H1 (cell line): ENCODE measurements at regions not wholly inside any gene's neighbourhood (a gene's known extent, or its start where the extent isn't known, plus 50 kb on each side); places are given as distances from the start of the nearest gene placed in this dataset.
A peak's percentile ranks its signal among the peaks of the same experiment; 100 is the strongest.

ENCODE experiments used
- CTCF ChIA-PET: fragments of 300-600 bp; sonication (Branson Sonifier 250); formaldehyde crosslinking; loops from one replicate; lab custom pipeline; 2021; ENCODE audit not compliant: partially characterized antibody; lab: Charles Lee
- POLR2A ChIA-PET: fragments of 300-600 bp; sonication (Branson Sonifier 250); formaldehyde crosslinking; loops from one replicate; lab custom pipeline; 2021; ENCODE audit warnings: inconsistent platforms; ENCODE audit not compliant: partially characterized antibody; lab: Charles Lee
- DNase-seq, 2 experiments: peaks; one replicate each; pipeline versions ENCODE4 v3.0.0 to v3.0.0-alpha.2; 2010 to 2022; ENCODE audit warnings: low spot score in 2 of 2, low read depth in 1 of 2, mixed read lengths in 1 of 2
- FAIRE-seq: peaks from 2 replicates; lab custom pipeline; 2011; peaks lifted over from hg19 to GRCh38; lab: Jason Lieb, UNC
- H2AFZ ChIP-seq: 2 replicates; pipeline ENCODE4 v1.8.1; 2012; ENCODE audit warnings: low read length, inconsistent platforms
- H2AK5ac ChIP-seq: 2 replicates; pipeline ENCODE4 v1.6.1; 2013; ENCODE audit warnings: low read depth, low read length
- H2BK120ac ChIP-seq: replicated peaks from 2 replicates; pipeline ENCODE3; 2013; ENCODE audit warnings: low read depth, low read length, inconsistent platforms
- H2BK12ac ChIP-seq: 2 replicates; pipeline ENCODE4 v1.6.1; 2013; ENCODE audit warnings: low read depth, low read length
- H2BK15ac ChIP-seq: 2 replicates; pipeline ENCODE4 v1.6.1; 2013; ENCODE audit warnings: low read length
- H2BK20ac ChIP-seq: 2 replicates; pipeline ENCODE4 v1.6.1; 2013; ENCODE audit warnings: low read length
- H2BK5ac ChIP-seq: 2 replicates; pipeline ENCODE4 v1.6.1; 2013; ENCODE audit warnings: low read depth, low read length
- H3K14ac ChIP-seq: 2 replicates; pipeline ENCODE4 v1.6.1; 2013; ENCODE audit warnings: inconsistent platforms; ENCODE audit not compliant: insufficient read length
- H3K18ac ChIP-seq: 2 replicates; pipeline ENCODE4 v1.6.1; 2013; ENCODE audit warnings: low read length; ENCODE audit errors: extremely low read depth
- H3K23ac ChIP-seq: 2 replicates; pipeline ENCODE4 v1.6.1; 2013; ENCODE audit warnings: inconsistent platforms; ENCODE audit not compliant: insufficient read length
- H3K23me2 ChIP-seq: 2 replicates; pipeline ENCODE4 v1.6.1; 2013; ENCODE audit warnings: low read depth, low read length
- H3K27ac ChIP-seq: 2 replicates; pipeline ENCODE4 v1.6.1; 2011; ENCODE audit warnings: low read depth, low read length, inconsistent platforms
- H3K27me3 ChIP-seq, 4 experiments: replicated peaks in 1 of 4; 1 replicate in 1 of 4; 2 replicates in 3 of 4; pipeline versions ENCODE4 v1.6.1 to v1.8.1; 2011 to 2013; ENCODE audit warnings: low read length in 3 of 4, mild to moderate bottlenecking in 3 of 4, inconsistent platforms in 2 of 4, mixed read lengths in 2 of 4, moderate library complexity in 1 of 4; ENCODE audit not compliant: control insufficient read depth in 3 of 4, insufficient read depth in 3 of 4; ENCODE audit errors: extremely low read depth in 1 of 4
- H3K36me3 ChIP-seq, 4 experiments: 2 replicates each; pipeline versions ENCODE4 v1.6.1 to v1.8.1; 2011 to 2013; ENCODE audit warnings: mild to moderate bottlenecking in 4 of 4, low read length in 3 of 4, moderate library complexity in 2 of 4, control low read depth in 1 of 4, inconsistent platforms in 1 of 4; ENCODE audit not compliant: insufficient read depth in 4 of 4, control insufficient read depth in 2 of 4
- H3K4ac ChIP-seq: replicated peaks from 2 replicates; pipeline ENCODE3; 2013; ENCODE audit warnings: low read length, low read depth, mixed read lengths, inconsistent platforms; ENCODE audit not compliant: insufficient read length
- H3K4me1 ChIP-seq, 4 experiments: replicated peaks in 1 of 4; 1 replicate in 1 of 4; 2 replicates in 3 of 4; pipeline versions ENCODE4 v1.6.1 to v1.8.1; 2011 to 2013; ENCODE audit warnings: low read length in 3 of 4, inconsistent platforms in 2 of 4, mixed read lengths in 1 of 4; ENCODE audit not compliant: insufficient read depth in 4 of 4, control insufficient read depth in 3 of 4
- H3K4me2 ChIP-seq, 2 experiments: 2 replicates each; pipeline versions ENCODE4 v1.6.1 to v1.8.1; 2011 to 2013; ENCODE audit warnings: low read depth in 2 of 2, low read length in 2 of 2, control low read depth in 1 of 2, inconsistent platforms in 1 of 2, mild to moderate bottlenecking in 1 of 2; ENCODE audit not compliant: insufficient read depth in 1 of 2
- H3K4me3 ChIP-seq, 4 experiments: fragments of 200-600, 300-600 bp in 1 of 4; sonication (generic), shearing (Covaris generic), sonication (Bioruptor Twin) in 1 of 4; 2 replicates each; pipeline versions ENCODE4 v1.5.1 to v1.8.1; 2011 to 2016; ENCODE audit warnings: low read length in 4 of 4, low read depth in 3 of 4, control low read depth in 2 of 4, inconsistent platforms in 2 of 4, mild to moderate bottlenecking in 2 of 4, mixed read lengths in 1 of 4, moderate library complexity in 1 of 4; ENCODE audit not compliant: insufficient read depth in 2 of 4; ENCODE audit errors: extremely low read depth in 1 of 4
- H3K56ac ChIP-seq: replicated peaks from 2 replicates; pipeline ENCODE3; 2013; ENCODE audit warnings: low read depth, mild to moderate bottlenecking, mixed read lengths, low read length, inconsistent platforms; ENCODE audit not compliant: insufficient read length
- H3K79me1 ChIP-seq: 2 replicates; pipeline ENCODE4 v1.6.1; 2013; ENCODE audit warnings: low read depth, low read length, control low read depth
- H3K79me2 ChIP-seq, 2 experiments: 2 replicates each; pipeline versions ENCODE4 v1.6.1 to v1.8.1; 2012 to 2013; ENCODE audit warnings: low read length in 2 of 2, mild to moderate bottlenecking in 2 of 2, inconsistent platforms in 1 of 2; ENCODE audit not compliant: insufficient read depth in 2 of 2, control insufficient read depth in 1 of 2
- H3K9ac ChIP-seq, 4 experiments: replicated peaks in 1 of 4; 1 replicate in 1 of 4; 2 replicates in 3 of 4; pipeline versions ENCODE4 v1.6.1 to v1.8.1; 2011 to 2013; ENCODE audit warnings: low read depth in 3 of 4, low read length in 3 of 4, control low read depth in 2 of 4, mild to moderate bottlenecking in 2 of 4, moderate library complexity in 2 of 4, inconsistent platforms in 1 of 4; ENCODE audit errors: extremely low read depth in 1 of 4
- H3K9me3 ChIP-seq, 2 experiments: 2 replicates each; pipeline versions ENCODE4 v1.6.1 to v1.8.1; 2012 to 2013; ENCODE audit warnings: mild to moderate bottlenecking in 2 of 2, moderate library complexity in 2 of 2, control low read depth in 1 of 2, inconsistent platforms in 1 of 2, low read depth in 1 of 2, low read length in 1 of 2, mixed read lengths in 1 of 2; ENCODE audit not compliant: insufficient read depth in 2 of 2
- H4K20me1 ChIP-seq, 2 experiments: replicated peaks in 1 of 2; 2 replicates each; pipeline versions ENCODE3 to v1.8.1; 2011 to 2013; ENCODE audit warnings: inconsistent platforms in 2 of 2, low read length in 2 of 2, mild to moderate bottlenecking in 1 of 2; ENCODE audit not compliant: insufficient read depth in 2 of 2, control insufficient read depth in 1 of 2
- H4K5ac ChIP-seq: 2 replicates; pipeline ENCODE4 v1.6.1; 2013; ENCODE audit warnings: low read length, low read depth, mixed read lengths, inconsistent platforms; ENCODE audit not compliant: insufficient read length
- H4K8ac ChIP-seq: 2 replicates; pipeline ENCODE4 v1.8.0; 2013; ENCODE audit warnings: mild to moderate bottlenecking, moderate library complexity, low read length, inconsistent platforms; ENCODE audit not compliant: insufficient read depth; ENCODE audit errors: extremely low read depth
- H4K91ac ChIP-seq: replicated peaks from 2 replicates; pipeline ENCODE3; 2013; ENCODE audit warnings: low read length, mixed read lengths, inconsistent platforms; ENCODE audit not compliant: insufficient read length
- CTCF ChIP-seq, 3 experiments: IDR thresholded peaks; 1 replicate in 2 of 3; 2 replicates in 1 of 3; pipeline versions ENCODE4 v1.5.1 to v1.6.1; 2011; ENCODE audit warnings: low read length in 3 of 3, mild to moderate bottlenecking in 3 of 3, inconsistent platforms in 2 of 3, low read depth in 1 of 3, moderate library complexity in 1 of 3; ENCODE audit not compliant: insufficient read depth in 1 of 3; ENCODE audit errors: control extremely low read depth in 1 of 3
- SIRT6 ChIP-seq: IDR thresholded peaks from one replicate; pipeline ENCODE4 v1.7.1; 2012; ENCODE audit warnings: low read length, inconsistent platforms
- TBP ChIP-seq: IDR thresholded peaks from 2 replicates; pipeline ENCODE4 v1.6.1; 2011; ENCODE audit warnings: low read depth, low read length, improper control_type of control experiment
- WGBS, 2 experiments: shearing (Covaris generic) in 1 of 2; methylation state at CpG; one replicate each; pipeline versions ENCODE4 v1.1.6 to v1.1.7; 2013 to 2015; ENCODE audit warnings: low lambda C conversion rate in 2 of 2, mixed read lengths in 2 of 2, inconsistent platforms in 1 of 2, low coverage in 1 of 2, missing lambda C conversion rate in 1 of 2; ENCODE audit not compliant: insufficient replicate concordance in 2 of 2, insufficient coverage in 1 of 2, insufficient read length in 1 of 2; ENCODE audit errors: extremely low coverage in 1 of 2, missing lambda C conversion rate in 1 of 2; 5-methylcytosine and 5-hydroxymethylcytosine counted together

- Histone ChIP-seq H3K36me3 (no peaks in the 10 kb centered on the region), H4K5ac (peak overlapping the region; percentile 52), H3K4me1 (peaks cover 0 to 4% (median 0%) of the 10 kb centered on the region in 4 experiments; a peak in 2 of 7 replicates), H3K79me1 (no peaks in the 10 kb centered on the region), H3K9me3 (no peaks in the 10 kb centered on the region), H3K4me2 (no peak overlapping the region), H2AFZ (no peak overlapping the region), H3K27ac (no peak overlapping the region), H2BK20ac (no peak overlapping the region), H3K9ac (no peak overlapping the region), H3K23ac (no peak overlapping the region), H3K4me3 (no peak overlapping the region), H4K20me1 (no peaks in the 10 kb centered on the region), H3K79me2 (no peaks in the 10 kb centered on the region), H4K8ac (no peak overlapping the region), H3K23me2 (no peaks in the 10 kb centered on the region), H2BK12ac (no peak overlapping the region), H2BK15ac (no peak overlapping the region), H3K27me3 (no peaks in the 10 kb centered on the region), H3K4ac (no peak overlapping the region), H2BK5ac (no peak overlapping the region), H2AK5ac (no peak overlapping the region), H4K91ac (no peak overlapping the region), H3K18ac (no peak overlapping the region), H2BK120ac (no peak overlapping the region), H3K56ac (no peak overlapping the region), H3K14ac (no peak overlapping the region)
- 50% methylated on average over 1 of the region's 1 CpG; no CpG with 5 or more reads in 1 of the 2 experiments for WGBS, 2 experiments
- POLR2A ChIA-PET = no interaction called here
- no peak for DNase-seq
- no peak for TF ChIP-seq CTCF (IDR thresholded peaks at IDR 0.05; ENCODE audit: control extremely low read depth in 1 of 3, insufficient read depth in 1 of 3, low read depth in 1 of 3, low read length in 3 of 3)
- TF ChIP-seq TBP = no peak
- no peak for TF ChIP-seq SIRT6
- no peak for FAIRE-seq
- CTCF ChIA-PET = interaction anchor here (0.6 to 3.0 kb wide), 10 partner anchors 12 to 1661 kb away, joined by 3 to 37 read pairs (median 8); no protein-coding TSS in a partner anchor
Measured at GRCh38 chr3:176663387-176663786, 533.9 kb downstream of the TBL1XR1 start.
